ENCODE measurements at regions not wholly inside any gene's neighbourhood (a gene's known extent, or its start where the extent isn't known, plus 50 kb on each side); places are given as distances from the start of the nearest gene placed in this dataset.

GRCh38 chr4:98773638-98774037, 115.2 kb upstream of the TSPAN5 start:
- no peak for TF ChIP-seq POLR2A (IDR thresholded peaks at IDR 0.05)
- TF ChIP-seq CTCF (IDR thresholded peaks at IDR 0.05): no peak

Data from testis (tissue), 2 donors.